Endothelial cell (in vitro differentiated cells): ENCODE measurements at regions not wholly inside any gene's neighbourhood (a gene's known extent, or its start where the extent isn't known, plus 50 kb on each side); places are given as distances from the start of the nearest gene placed in this dataset.

Source experiments
- DNase-seq: peaks from one replicate; pipeline ENCODE4 v3.0.0; 2021; ENCODE audit warnings: low spot score
- H3K27ac Mint-ChIP-seq: one replicate; pipeline ENCODE4 v1.8.0; 2021; ENCODE audit warnings: mixed read lengths, inconsistent platforms; ENCODE audit not compliant: unreplicated experiment
- H3K27me3 Mint-ChIP-seq: one replicate; pipeline ENCODE4 v1.8.0; 2021; ENCODE audit warnings: mild to moderate bottlenecking, moderate library complexity, mixed read lengths, inconsistent platforms; ENCODE audit not compliant: unreplicated experiment
- H3K36me3 Mint-ChIP-seq: one replicate; pipeline ENCODE4 v1.8.0; 2021; ENCODE audit warnings: mild to moderate bottlenecking, low read depth, mixed read lengths, inconsistent platforms; ENCODE audit not compliant: unreplicated experiment
- H3K4me1 Mint-ChIP-seq: one replicate; pipeline ENCODE4 v1.8.0; 2021; ENCODE audit warnings: mild to moderate bottlenecking, mixed read lengths, inconsistent platforms; ENCODE audit not compliant: unreplicated experiment
- H3K4me3 Mint-ChIP-seq: one replicate; pipeline ENCODE4 v1.8.0; 2021; ENCODE audit warnings: mild to moderate bottlenecking, mixed read lengths, inconsistent platforms; ENCODE audit not compliant: unreplicated experiment
- H3K9me3 Mint-ChIP-seq: one replicate; pipeline ENCODE4 v1.8.0; 2021; ENCODE audit warnings: mixed read lengths, inconsistent platforms; ENCODE audit not compliant: unreplicated experiment
- CTCF ChIP-seq: fragments of 200-600 bp; sonication (generic); IDR thresholded peaks from one replicate; pipeline ENCODE4 v1.5.0; 2021; ENCODE audit warnings: antibody characterized with exemption; ENCODE audit not compliant: unreplicated experiment

- no peak for TF ChIP-seq CTCF
- no peak overlapping the region for H3K4me3 Mint-ChIP-seq
- no peak overlapping the region for H3K27ac Mint-ChIP-seq
- no peaks in the 10 kb centered on the region for H3K4me1 Mint-ChIP-seq
- DNase-seq = no peak
- peaks cover 2% of the 10 kb centered on the region for H3K27me3 Mint-ChIP-seq
- H3K36me3 Mint-ChIP-seq = no peaks in the 10 kb centered on the region
- H3K9me3 Mint-ChIP-seq = no peaks in the 10 kb centered on the region
These were observed 740.7 kb downstream of the FAM133A start for GRCh38 chrX:94414746-94415145.

DNA sequence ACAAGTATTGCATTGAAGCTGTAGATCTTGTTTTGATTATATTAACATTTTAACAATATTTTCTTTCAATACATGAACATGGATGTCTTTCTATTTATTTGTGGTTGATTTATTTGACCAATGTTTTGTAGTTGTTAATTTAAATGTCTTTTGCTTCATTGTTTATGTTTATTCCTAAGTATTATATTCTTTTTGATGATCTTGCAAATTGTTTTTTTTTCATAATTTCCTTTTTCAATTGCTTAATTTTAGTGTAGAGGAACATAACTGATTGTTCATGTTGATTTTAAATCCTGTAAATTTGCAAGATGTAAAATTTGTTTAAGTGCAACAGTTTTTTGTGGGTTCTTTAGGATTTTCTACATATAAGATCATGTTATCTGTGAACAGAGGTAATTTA, 744.1 kb downstream of the FAM133A start:
- H3K9me3 Mint-ChIP-seq = no peaks in the 10 kb centered on the region
- no peaks in the 10 kb centered on the region for H3K4me1 Mint-ChIP-seq
- TF ChIP-seq CTCF = no peak
- H3K4me3 Mint-ChIP-seq = no peak overlapping the region
- no peak for DNase-seq
- no peak overlapping the region for H3K27ac Mint-ChIP-seq
- no peaks in the 10 kb centered on the region for H3K27me3 Mint-ChIP-seq
- H3K36me3 Mint-ChIP-seq = no peaks in the 10 kb centered on the region

DNA sequence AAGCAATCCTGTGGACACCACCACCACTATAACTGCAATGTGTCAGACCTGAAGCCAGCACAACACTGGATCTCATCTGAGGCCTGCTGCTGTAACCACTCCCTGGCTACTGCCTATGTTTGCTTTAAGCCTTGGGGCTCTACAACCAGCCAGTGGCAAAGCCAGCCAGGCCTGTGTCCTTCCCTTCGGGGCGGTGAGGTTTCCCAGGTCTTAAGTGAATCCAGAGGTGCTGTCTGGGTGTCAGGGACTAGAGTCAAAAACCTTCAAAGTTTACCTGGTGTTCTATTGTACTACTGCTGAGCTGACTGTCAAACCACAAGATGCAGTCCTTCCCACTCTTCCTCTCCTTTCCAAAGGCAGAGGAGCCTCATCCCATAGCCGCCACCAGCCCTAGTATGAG, 750.5 kb downstream of the FAM133A start:
- H3K9me3 Mint-ChIP-seq = no peaks in the 10 kb centered on the region
- H3K4me3 Mint-ChIP-seq = no peak overlapping the region
- H3K36me3 Mint-ChIP-seq = no peaks in the 10 kb centered on the region
- TF ChIP-seq CTCF = no peak
- H3K27me3 Mint-ChIP-seq = no peaks in the 10 kb centered on the region
- no peak overlapping the region for H3K27ac Mint-ChIP-seq
- no peak for DNase-seq
- H3K4me1 Mint-ChIP-seq = no peaks in the 10 kb centered on the region

DNA sequence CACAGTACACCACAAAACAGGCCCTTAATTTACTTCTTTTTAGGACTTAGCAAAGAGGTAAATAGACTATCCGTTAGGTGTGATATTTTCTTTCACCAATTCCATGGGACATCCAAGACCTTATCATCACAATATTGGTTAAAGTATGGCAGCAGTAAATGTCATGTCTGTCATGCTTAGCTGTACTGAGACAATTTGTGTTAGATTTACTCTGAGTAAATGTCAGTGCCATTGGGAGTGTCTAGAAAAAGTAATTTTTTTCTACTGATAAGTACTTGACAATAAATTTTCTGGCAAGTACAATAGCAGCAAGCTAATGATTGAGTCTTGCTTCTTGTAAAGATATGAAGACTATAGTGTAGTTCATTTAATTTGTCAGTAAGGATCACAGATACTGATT, 756.1 kb downstream of the FAM133A start:
- no peak for TF ChIP-seq CTCF
- H3K36me3 Mint-ChIP-seq = no peaks in the 10 kb centered on the region
- no peaks in the 10 kb centered on the region for H3K4me1 Mint-ChIP-seq
- H3K27ac Mint-ChIP-seq = no peak overlapping the region
- H3K4me3 Mint-ChIP-seq = no peak overlapping the region
- H3K27me3 Mint-ChIP-seq = no peaks in the 10 kb centered on the region
- DNase-seq = no peak
- no peaks in the 10 kb centered on the region for H3K9me3 Mint-ChIP-seq

DNA sequence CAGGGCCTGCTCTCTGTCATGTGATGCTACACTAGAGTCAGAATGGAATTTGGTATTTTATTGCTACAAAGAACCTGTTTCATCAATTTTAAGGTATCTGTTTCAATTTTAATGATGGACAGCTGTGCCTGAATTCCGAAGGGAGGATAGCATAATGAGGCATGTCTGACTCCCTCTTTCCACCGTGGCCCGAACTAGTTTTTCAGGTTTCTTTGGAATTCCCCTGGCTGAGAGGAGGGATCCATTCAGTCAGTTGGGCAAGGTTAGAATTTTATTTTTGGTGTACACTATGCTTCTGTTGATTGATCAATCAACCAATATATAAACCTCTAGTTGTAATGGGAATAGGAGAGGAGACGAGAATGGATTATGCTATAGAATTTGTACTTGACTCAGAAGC, 761.8 kb downstream of the FAM133A start:
- Mint-ChIP-seq H3K4me3 (no peak overlapping the region), H3K9me3 (no peaks in the 10 kb centered on the region), H3K27me3 (no peaks in the 10 kb centered on the region), H3K36me3 (no peaks in the 10 kb centered on the region), H3K27ac (no peak overlapping the region), H3K4me1 (no peaks in the 10 kb centered on the region)
- DNase-seq = no peak
- no peak for TF ChIP-seq CTCF
